ENCODE measurements at regions not wholly inside any gene's neighbourhood (a gene's known extent, or its start where the extent isn't known, plus 50 kb on each side); places are given as distances from the start of the nearest gene placed in this dataset.

- dilution Hi-C loops (cut with MboI; ENCODE audit: extremely low pct_ligation_motif_present, low sequenced_read_pairs) (no loop called here), intact Hi-C loops (cut with micrococcal nuclease) (no loop called here)
- Histone ChIP-seq H3K36me3 (ENCODE audit: control insufficient read depth in 2 of 2, extremely low read depth in 1 of 2, insufficient read depth in 2 of 2, low read length in 2 of 2) (no peaks in the 10 kb centered on the region), H3K4me2 (ENCODE audit: insufficient read depth, low read length) (no peak overlapping the region), H4K20me1 (replicated peaks; ENCODE audit: control insufficient read depth, extremely low read depth, insufficient read depth, low read length) (no peaks in the 10 kb centered on the region), H3K27ac (ENCODE audit: insufficient read depth, low read depth, low read length) (no peak overlapping the region), H3K79me2 (ENCODE audit: control insufficient read depth, insufficient read depth, low read length) (no peaks in the 10 kb centered on the region), H3K9me3 (replicated peaks; ENCODE audit: control insufficient read depth, insufficient read depth, low read length) (no peaks in the 10 kb centered on the region), H3K9ac (replicated peaks; ENCODE audit: extremely low read depth, insufficient read depth, low read length) (no peak overlapping the region), H2AFZ (ENCODE audit: low read depth, low read length) (no peak overlapping the region), H3K4me1 (ENCODE audit: control insufficient read depth, extremely low read depth, insufficient read depth, low read length) (no peaks in the 10 kb centered on the region), H3K9me1 (replicated peaks; ENCODE audit: control insufficient read depth, extremely low read depth, insufficient read depth, low read length) (no peaks in the 10 kb centered on the region), H3K4me3 (replicated peaks in 1 of 3; ENCODE audit: insufficient read depth in 1 of 3, low read depth in 1 of 3, low read length in 3 of 3) (no peak overlapping the region), H3K27me3 (ENCODE audit: control insufficient read depth in 2 of 2, insufficient read depth in 2 of 2, low read length in 2 of 2) (no peaks in the 10 kb centered on the region)
- BruUV-seq (replicated peaks), result no TSS peak
- POLR2A ChIA-PET, result no interaction called here
- FAIRE-seq (no peak), DNase-seq (ENCODE audit: low read depth, low spot score) (no peak)
- no peak for TF ChIP-seq FOS (IDR thresholded peaks at IDR 0.05; ENCODE audit: borderline replicate concordance, insufficient read depth, low read length)
- no peak for TF ChIP-seq GATA2 (IDR thresholded peaks at IDR 0.05; ENCODE audit: insufficient read depth, insufficient read length, low read depth, low read length)
- no peak for TF ChIP-seq MAX (IDR thresholded peaks at IDR 0.05; ENCODE audit: insufficient read depth, insufficient read length)
- no peak for TF ChIP-seq EZH2 (IDR thresholded peaks at IDR 0.05; ENCODE audit: borderline replicate concordance, low read depth, low read length, severe bottlenecking)
- no peak for TF ChIP-seq JUN (IDR thresholded peaks at IDR 0.05; ENCODE audit: borderline replicate concordance, insufficient read depth, insufficient read length, low read depth)
- TF ChIP-seq CTCF (IDR thresholded peaks at IDR 0.05; ENCODE audit: extremely low read depth in 1 of 2, insufficient read depth in 1 of 2, low read depth in 1 of 2, low read length in 2 of 2), result no peak
- CTCF ChIA-PET, result no interaction called here
Observed at GRCh38 chr5:124549891-124550436, 196.5 kb downstream of the ZNF608 start.

All from endothelial cell of umbilical vein (primary cell).